ENCODE measurements at regions not wholly inside any gene's neighbourhood (a gene's known extent, or its start where the extent isn't known, plus 50 kb on each side); places are given as distances from the start of the nearest gene placed in this dataset.

GRCh38 chr7:69377191-69377590 is 221.1 kb upstream of the AUTS2 start:
- TF ChIP-seq CTCF (IDR thresholded peaks at IDR 0.05) (no peak), POLR2A (IDR thresholded peaks at IDR 0.05) (no peak)
